Endothelial cell of umbilical vein (primary cell): ENCODE measurements at regions not wholly inside any gene's neighbourhood (a gene's known extent, or its start where the extent isn't known, plus 50 kb on each side); places are given as distances from the start of the nearest gene placed in this dataset.

Experiments
- JUN ChIP-seq: IDR thresholded peaks from 2 replicates; pipeline ENCODE4 v1.6.1; 2011; ENCODE audit warnings: borderline replicate concordance, low read depth; ENCODE audit not compliant: insufficient read length, insufficient read depth
- POLR2A ChIP-seq: IDR thresholded peaks from 2 replicates; pipeline ENCODE4 v1.6.1; 2012; ENCODE audit warnings: low read depth, mild to moderate bottlenecking, control low read depth, low read length
- POLR2AphosphoS5 ChIP-seq: IDR thresholded peaks from 2 replicates; pipeline ENCODE4 v1.6.1; 2012; ENCODE audit warnings: low read depth, mild to moderate bottlenecking, control low read depth, low read length, moderate library complexity; ENCODE audit not compliant: insufficient read depth

DNA sequence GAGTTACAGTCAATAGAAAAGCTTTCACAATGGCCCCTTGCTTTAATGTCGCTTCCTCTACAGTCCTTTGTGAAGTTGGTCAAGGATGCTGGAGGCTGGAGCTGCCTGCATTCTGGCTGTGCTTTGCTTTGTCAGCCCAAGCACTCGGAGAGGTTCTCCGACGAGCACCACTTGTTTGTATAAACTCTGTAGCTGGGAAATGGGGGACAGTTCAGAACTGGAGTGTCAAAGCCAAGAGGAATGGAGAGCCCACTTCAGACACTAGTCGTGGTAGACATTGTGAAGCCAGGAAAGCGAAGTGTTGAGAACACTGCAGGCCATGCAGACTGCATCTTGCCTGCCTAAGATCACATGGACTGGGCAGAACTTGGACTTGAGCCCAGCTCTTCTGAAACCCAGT lies 330.3 kb downstream of the GADD45G start:
- TF ChIP-seq POLR2A = no peak
- TF ChIP-seq JUN = no peak
- no peak for TF ChIP-seq POLR2AphosphoS5
